ENCODE measurements at regions not wholly inside any gene's neighbourhood (a gene's known extent, or its start where the extent isn't known, plus 50 kb on each side); places are given as distances from the start of the nearest gene placed in this dataset.

DNA sequence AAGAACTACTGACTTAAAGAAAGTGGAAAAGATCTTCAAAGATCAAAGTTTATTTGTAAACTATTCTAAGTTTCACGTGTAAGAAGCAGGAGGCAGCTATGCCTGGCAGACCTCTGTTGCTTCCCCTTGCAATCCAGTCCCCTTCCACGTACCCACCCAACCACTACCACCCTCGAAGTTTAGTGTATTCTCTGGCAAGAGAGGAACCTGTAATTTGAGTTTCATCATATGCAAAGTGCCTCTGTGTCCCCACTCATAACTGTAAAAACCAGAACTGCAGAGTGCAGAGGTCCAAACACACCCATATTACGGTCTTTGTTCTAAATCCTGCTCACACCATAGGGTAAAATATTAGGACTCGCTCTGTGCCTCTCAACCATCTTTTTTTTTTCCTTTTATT is 75.8 kb upstream of the FRY start:
- Histone ChIP-seq H4K20me1 (ENCODE audit: insufficient read depth) (no peaks in the 10 kb centered on the region), H3K79me2 (ENCODE audit: insufficient read depth, low read depth) (no peaks in the 10 kb centered on the region), H3K4me2 (no peak overlapping the region), H3K36me3 (ENCODE audit: insufficient read depth) (no peaks in the 10 kb centered on the region), H3K27me3 (ENCODE audit: insufficient read depth, low read depth) (no peaks in the 10 kb centered on the region), H3K27ac (no peak overlapping the region), H2AFZ (ENCODE audit: low read depth) (no peak overlapping the region), H3K9ac (no peak overlapping the region), H3K4me3 (IDR thresholded peaks at IDR 0.05; ENCODE audit: insufficient read depth, low read depth, low read length) (no peak overlapping the region), H3K4me1 (ENCODE audit: low read depth, poor library complexity, severe bottlenecking) (peaks cover 14% of the 10 kb centered on the region)
- TF ChIP-seq, protein P1, sequence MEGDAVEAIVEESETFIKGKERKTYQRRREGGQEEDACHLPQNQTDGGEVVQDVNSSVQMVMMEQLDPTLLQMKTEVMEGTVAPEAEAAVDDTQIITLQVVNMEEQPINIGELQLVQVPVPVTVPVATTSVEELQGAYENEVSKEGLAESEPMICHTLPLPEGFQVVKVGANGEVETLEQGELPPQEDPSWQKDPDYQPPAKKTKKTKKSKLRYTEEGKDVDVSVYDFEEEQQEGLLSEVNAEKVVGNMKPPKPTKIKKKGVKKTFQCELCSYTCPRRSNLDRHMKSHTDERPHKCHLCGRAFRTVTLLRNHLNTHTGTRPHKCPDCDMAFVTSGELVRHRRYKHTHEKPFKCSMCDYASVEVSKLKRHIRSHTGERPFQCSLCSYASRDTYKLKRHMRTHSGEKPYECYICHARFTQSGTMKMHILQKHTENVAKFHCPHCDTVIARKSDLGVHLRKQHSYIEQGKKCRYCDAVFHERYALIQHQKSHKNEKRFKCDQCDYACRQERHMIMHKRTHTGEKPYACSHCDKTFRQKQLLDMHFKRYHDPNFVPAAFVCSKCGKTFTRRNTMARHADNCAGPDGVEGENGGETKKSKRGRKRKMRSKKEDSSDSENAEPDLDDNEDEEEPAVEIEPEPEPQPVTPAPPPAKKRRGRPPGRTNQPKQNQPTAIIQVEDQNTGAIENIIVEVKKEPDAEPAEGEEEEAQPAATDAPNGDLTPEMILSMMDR (conservative IDR thresholded peaks at IDR 0.05; ENCODE audit: low read depth, low read length) = no peak

DNA sequence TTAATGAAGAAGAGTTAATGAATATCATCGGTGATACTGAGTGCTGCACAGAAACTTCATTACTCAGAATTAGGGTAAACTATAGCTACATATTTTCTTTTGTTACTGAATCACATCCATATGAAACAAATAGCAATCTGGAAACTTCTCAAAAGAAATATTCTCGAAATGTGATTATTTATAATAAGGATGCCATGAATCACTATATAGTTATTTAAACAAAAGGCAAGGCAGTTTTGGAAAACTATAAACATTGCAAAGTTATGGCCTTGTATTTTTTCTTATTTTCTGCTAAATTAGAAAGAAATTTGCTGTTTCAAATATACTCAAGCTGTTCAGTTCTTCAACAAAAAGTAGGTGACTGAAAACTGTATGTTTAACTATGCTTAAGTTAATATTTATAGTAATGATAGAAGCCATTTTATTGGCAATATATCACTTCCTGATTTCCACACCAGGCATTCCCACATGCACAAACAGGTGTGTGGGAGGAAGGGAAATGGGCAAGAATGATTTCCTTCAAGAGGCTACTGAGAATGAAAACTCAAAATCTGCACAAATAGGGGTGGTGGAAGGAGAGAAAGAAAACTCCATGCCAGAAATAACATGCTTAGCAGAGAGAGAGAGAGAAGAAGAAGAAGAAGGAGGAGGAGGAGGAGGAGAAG is 74.5 kb upstream of the FRY start:
- Histone ChIP-seq H3K27me3 (ENCODE audit: insufficient read depth, low read depth) (no peaks in the 10 kb centered on the region), H3K27ac (no peak overlapping the region), H2AFZ (ENCODE audit: low read depth) (no peak overlapping the region), H3K4me3 (IDR thresholded peaks at IDR 0.05; ENCODE audit: insufficient read depth, low read depth, low read length) (no peak overlapping the region), H3K79me2 (ENCODE audit: insufficient read depth, low read depth) (no peaks in the 10 kb centered on the region), H3K9ac (no peak overlapping the region), H3K4me1 (ENCODE audit: low read depth, poor library complexity, severe bottlenecking) (peaks cover under 1% of the 10 kb centered on the region), H3K4me2 (no peak overlapping the region), H4K20me1 (ENCODE audit: insufficient read depth) (no peaks in the 10 kb centered on the region), H3K36me3 (ENCODE audit: insufficient read depth) (no peaks in the 10 kb centered on the region)
- TF ChIP-seq, protein P1 (conservative IDR thresholded peaks at IDR 0.05; ENCODE audit: low read depth, low read length) = no peak

DNA sequence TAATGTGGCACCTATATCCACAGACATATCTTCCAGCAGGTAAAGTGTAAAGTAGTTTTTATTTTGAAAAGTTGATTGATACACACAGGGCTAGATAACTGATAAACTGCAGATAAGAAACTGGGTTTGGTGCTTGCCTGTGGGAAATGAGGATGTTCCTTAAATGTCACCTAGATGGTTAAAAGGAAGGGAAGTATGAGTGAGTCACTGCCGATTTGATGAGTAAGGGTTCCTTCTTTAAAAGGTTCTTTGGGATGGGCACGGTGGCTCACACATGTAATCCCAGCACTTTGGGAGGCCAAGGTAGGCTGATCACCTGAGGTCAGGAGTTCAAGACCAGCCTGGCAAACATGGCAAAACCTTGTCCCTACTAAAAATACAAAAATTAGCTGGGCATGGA is 73.8 kb upstream of the FRY start:
- Histone ChIP-seq H3K27ac (no peak overlapping the region), H3K36me3 (ENCODE audit: insufficient read depth) (no peaks in the 10 kb centered on the region), H3K27me3 (ENCODE audit: insufficient read depth, low read depth) (no peaks in the 10 kb centered on the region), H2AFZ (ENCODE audit: low read depth) (no peak overlapping the region), H3K4me3 (IDR thresholded peaks at IDR 0.05; ENCODE audit: insufficient read depth, low read depth, low read length) (no peak overlapping the region), H4K20me1 (ENCODE audit: insufficient read depth) (no peaks in the 10 kb centered on the region), H3K4me1 (ENCODE audit: low read depth, poor library complexity, severe bottlenecking) (no peaks in the 10 kb centered on the region), H3K4me2 (no peak overlapping the region), H3K9ac (no peak overlapping the region), H3K79me2 (ENCODE audit: insufficient read depth, low read depth) (no peaks in the 10 kb centered on the region)
- TF ChIP-seq, protein P1 (conservative IDR thresholded peaks at IDR 0.05; ENCODE audit: low read depth, low read length) = no peak

DNA sequence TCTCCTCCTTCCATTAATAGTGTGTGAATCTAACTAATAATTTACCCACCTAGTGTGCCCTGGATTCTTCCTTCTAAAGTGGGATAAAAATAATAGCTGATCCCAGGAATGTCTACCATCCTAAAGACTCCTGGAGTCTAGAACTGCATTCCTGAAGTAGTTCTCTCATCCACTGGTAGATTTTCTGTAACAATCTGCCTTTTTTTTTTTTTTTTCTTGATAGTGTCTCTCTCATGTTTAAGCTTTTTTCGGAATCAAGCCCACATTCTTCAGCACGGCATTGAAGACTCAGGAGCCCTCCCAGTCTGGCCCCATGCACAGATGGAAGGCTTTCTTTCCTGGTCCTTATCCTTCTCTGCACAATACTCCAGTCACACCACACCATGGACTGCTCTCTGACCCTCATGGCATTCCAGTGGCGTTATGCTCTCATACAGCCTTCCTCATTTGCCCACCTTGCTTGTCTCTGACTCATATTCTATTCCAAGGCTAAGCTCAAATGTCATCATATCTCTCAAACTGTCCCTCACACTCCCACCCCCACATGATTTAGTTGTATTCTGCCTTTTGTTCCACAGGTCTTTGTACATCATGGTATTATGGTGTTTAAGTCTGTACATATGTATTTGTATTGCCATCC is 68.7 kb upstream of the FRY start:
- TF ChIP-seq, protein P1 (conservative IDR thresholded peaks at IDR 0.05; ENCODE audit: low read depth, low read length) = no peak
- H2AFZ ChIP-seq (ENCODE audit: low read depth) = no peak overlapping the region
- H3K9ac ChIP-seq = no peak overlapping the region
- no peak overlapping the region for H3K4me3 ChIP-seq (IDR thresholded peaks at IDR 0.05; ENCODE audit: insufficient read depth, low read depth, low read length)
- peaks cover 9% of the 10 kb centered on the region for H3K4me1 ChIP-seq (ENCODE audit: low read depth, poor library complexity, severe bottlenecking)
- no peak overlapping the region for H3K4me2 ChIP-seq
- H3K79me2 ChIP-seq (ENCODE audit: insufficient read depth, low read depth) = no peaks in the 10 kb centered on the region
- no peaks in the 10 kb centered on the region for H4K20me1 ChIP-seq (ENCODE audit: insufficient read depth)
- no peak overlapping the region for H3K27ac ChIP-seq
- H3K36me3 ChIP-seq (ENCODE audit: insufficient read depth) = no peaks in the 10 kb centered on the region
- H3K27me3 ChIP-seq (ENCODE audit: insufficient read depth, low read depth) = no peaks in the 10 kb centered on the region
